ENCODE measurements at regions not wholly inside any gene's neighbourhood (a gene's known extent, or its start where the extent isn't known, plus 50 kb on each side); places are given as distances from the start of the nearest gene placed in this dataset.

GRCh38 chr1:87683196-87683956 lies 354.7 kb downstream of the LMO4 start:
- TF ChIP-seq CTCF (conservative IDR thresholded peaks at IDR 0.05 in 1 of 2, IDR thresholded peaks at IDR 0.05 in 1 of 2; ENCODE audit: extremely low read depth in 1 of 2, insufficient read depth in 1 of 2, low read depth in 1 of 2, low read length in 2 of 2): no peak
- TF ChIP-seq EZH2 (IDR thresholded peaks at IDR 0.05; ENCODE audit: borderline replicate concordance, low read length): no peak
